ENCODE measurements at regions not wholly inside any gene's neighbourhood (a gene's known extent, or its start where the extent isn't known, plus 50 kb on each side); places are given as distances from the start of the nearest gene placed in this dataset.

GRCh38 chr13:84139561-84140158, 257.4 kb upstream of the SLITRK1 start:
- ChIA-PET CTCF (no interaction called here), POLR2A (no interaction called here)
- no peak overlapping the region for H3K27ac ChIP-seq (ENCODE audit: low read length)
- H3K36me3 Mint-ChIP-seq = no peaks in the 10 kb centered on the region
- H3K36me3 ChIP-seq (ENCODE audit: control insufficient read depth in 2 of 2, extremely low read depth in 1 of 2, insufficient read depth in 1 of 2, low read length in 1 of 2) = no peaks in the 10 kb centered on the region
- no peaks in the 10 kb centered on the region for H3K27me3 Mint-ChIP-seq
- 100% methylated on average over 1 of the region's 2 CpGs for WGBS (ENCODE audit: insufficient coverage)
- peak overlapping the region in 1 of 2 donors; percentile 31 for H3K27ac Mint-ChIP-seq
- ATAC-seq (replicated peaks in 1 of 4) = no peak
- no peaks in the 10 kb centered on the region for H3K27me3 ChIP-seq (replicated peaks in 1 of 2; ENCODE audit: control insufficient read depth in 2 of 2, extremely low read depth in 1 of 2, insufficient read depth in 2 of 2, low read length in 1 of 2)
- DNase-seq = no peak
- H3K4me1 ChIP-seq (ENCODE audit: control insufficient read depth in 1 of 2, extremely low read depth in 1 of 2, insufficient read depth in 2 of 2, low read length in 2 of 2) = peaks cover 9 to 11% of the 10 kb centered on the region in 2 experiments
- H3K4me3 Mint-ChIP-seq = no peak overlapping the region
- peaks cover 32 to 38% (median 35%) of the 10 kb centered on the region in 3 donors for H3K4me1 Mint-ChIP-seq
- H3K9me3 Mint-ChIP-seq = no peaks in the 10 kb centered on the region
- no peak overlapping the region for H3K4me3 ChIP-seq (ENCODE audit: control insufficient read depth in 1 of 2, extremely low read depth in 1 of 2, low read length in 1 of 2)
- H3K9me3 ChIP-seq = no peaks in the 10 kb centered on the region

- DNase-seq (peak in 33 of 35 experiments; percentile 27 to 80 (median 59)), ATAC-seq (replicated peaks in 1 of 4) (peak; percentile 91 to 99 (median 96))
- Mint-ChIP-seq H3K36me3 (no peaks in the 10 kb centered on the region), H3K27ac (peak overlapping the region; percentile 83), H3K4me3 (peak overlapping the region; percentile 45 to 59 (median 56)), H3K27me3 (no peaks in the 10 kb centered on the region), H3K4me1 (peaks cover 32 to 38% (median 35%) of the 10 kb centered on the region in 3 donors), H3K9me3 (no peaks in the 10 kb centered on the region)
- Histone ChIP-seq H3K4me3 (ENCODE audit: control insufficient read depth in 1 of 2, extremely low read depth in 1 of 2, low read length in 1 of 2) (no peak overlapping the region), H3K9me3 (no peaks in the 10 kb centered on the region), H3K27ac (ENCODE audit: low read length) (peak overlapping the region; percentile 80), H3K36me3 (ENCODE audit: control insufficient read depth in 2 of 2, extremely low read depth in 1 of 2, insufficient read depth in 1 of 2, low read length in 1 of 2) (no peaks in the 10 kb centered on the region), H3K27me3 (replicated peaks in 1 of 2; ENCODE audit: control insufficient read depth in 2 of 2, extremely low read depth in 1 of 2, insufficient read depth in 2 of 2, low read length in 1 of 2) (no peaks in the 10 kb centered on the region), H3K4me1 (ENCODE audit: control insufficient read depth in 1 of 2, extremely low read depth in 1 of 2, insufficient read depth in 2 of 2, low read length in 2 of 2) (peaks cover 9 to 11% of the 10 kb centered on the region in 2 experiments)
- ChIA-PET POLR2A (interaction anchor here in 1 of 2 donors (1.1 to 1.2 kb wide), 2 partner anchors 10 to 32 kb away, joined by 3 read pairs; no protein-coding TSS in a partner anchor), CTCF (interaction anchor here in 1 of 2 donors (0.5 to 1.1 kb wide), 2 partner anchors 47 to 84 kb away, joined by 3 read pairs; no protein-coding TSS in a partner anchor)
- WGBS (ENCODE audit: insufficient coverage) = no CpG with 5 or more reads among the region's 2 CpGs
Measured at GRCh38 chr13:84137292-84137691, 255.0 kb upstream of the SLITRK1 start.

- peak in 1 of 4 experiments; percentile 55 for ATAC-seq (replicated peaks in 1 of 4)
- peak overlapping the region; percentile 21 to 59 (median 56) for H3K4me3 Mint-ChIP-seq
- H3K27ac ChIP-seq (ENCODE audit: low read length) = peak overlapping the region; percentile 80
Measured at GRCh38 chr13:84136582-84136981, 254.3 kb upstream of the SLITRK1 start.

GRCh38 chr13:84132491-84132890, 250.2 kb upstream of the SLITRK1 start:
- Mint-ChIP-seq H3K36me3 (no peaks in the 10 kb centered on the region), H3K4me3 (no peak overlapping the region), H3K27me3 (no peaks in the 10 kb centered on the region), H3K9me3 (no peaks in the 10 kb centered on the region), H3K27ac (no peak overlapping the region), H3K4me1 (peaks cover 17 to 21% (median 21%) of the 10 kb centered on the region in 3 donors)
- no peak for DNase-seq
- no peaks in the 10 kb centered on the region for H3K36me3 ChIP-seq (ENCODE audit: control insufficient read depth in 2 of 2, extremely low read depth in 1 of 2, insufficient read depth in 1 of 2, low read length in 1 of 2)
- CTCF ChIA-PET = interaction anchor here in 1 of 2 donors (0.6 kb wide), 1 partner anchor 14 kb away, joined by 4 read pairs; no protein-coding TSS in a partner anchor
- H3K9me3 ChIP-seq = no peaks in the 10 kb centered on the region
- peaks cover 8 to 10% of the 10 kb centered on the region in 2 experiments for H3K4me1 ChIP-seq (ENCODE audit: control insufficient read depth in 1 of 2, extremely low read depth in 1 of 2, insufficient read depth in 2 of 2, low read length in 2 of 2)
- H3K27me3 ChIP-seq (replicated peaks in 1 of 2; ENCODE audit: control insufficient read depth in 2 of 2, extremely low read depth in 1 of 2, insufficient read depth in 2 of 2, low read length in 1 of 2) = peaks cover 0 to 2% of the 10 kb centered on the region in 2 experiments
- H3K27ac ChIP-seq (ENCODE audit: low read length) = no peak overlapping the region
- POLR2A ChIA-PET = interaction anchor here in 1 of 2 donors (0.7 kb wide), 1 partner anchor 342 kb away, joined by 3 read pairs; no protein-coding TSS in a partner anchor
- no peak overlapping the region for H3K4me3 ChIP-seq (ENCODE audit: control insufficient read depth in 1 of 2, extremely low read depth in 1 of 2, low read length in 1 of 2)
- ATAC-seq (replicated peaks in 1 of 4) = no peak

More at GRCh38 chr13:84136582-84136981, 254.3 kb upstream of the SLITRK1 start:
- no peaks in the 10 kb centered on the region for H3K36me3 ChIP-seq (ENCODE audit: control insufficient read depth in 2 of 2, extremely low read depth in 1 of 2, insufficient read depth in 1 of 2, low read length in 1 of 2)
- H3K9me3 ChIP-seq = no peaks in the 10 kb centered on the region
- POLR2A ChIA-PET = interaction anchor here in 1 of 2 donors (1.1 kb wide), 1 partner anchor 10 kb away, joined by 3 read pairs; no protein-coding TSS in a partner anchor
- Mint-ChIP-seq H3K9me3 (no peaks in the 10 kb centered on the region), H3K36me3 (no peaks in the 10 kb centered on the region), H3K27ac (peak overlapping the region; percentile 83), H3K4me1 (peaks cover 32 to 38% (median 35%) of the 10 kb centered on the region in 3 donors), H3K27me3 (no peaks in the 10 kb centered on the region)
- CTCF ChIA-PET = interaction anchor here in 1 of 2 donors (0.5 kb wide), 1 partner anchor 83 kb away, joined by 3 read pairs; no protein-coding TSS in a partner anchor
- no peak overlapping the region for H3K4me3 ChIP-seq (ENCODE audit: control insufficient read depth in 1 of 2, extremely low read depth in 1 of 2, low read length in 1 of 2)
- no peaks in the 10 kb centered on the region for H3K27me3 ChIP-seq (replicated peaks in 1 of 2; ENCODE audit: control insufficient read depth in 2 of 2, extremely low read depth in 1 of 2, insufficient read depth in 2 of 2, low read length in 1 of 2)
- peak in 1 of 35 experiments; percentile 50 for DNase-seq
- 0% methylated on average over 1 of the region's 1 CpG for WGBS (ENCODE audit: insufficient coverage)
- H3K4me1 ChIP-seq (ENCODE audit: control insufficient read depth in 1 of 2, extremely low read depth in 1 of 2, insufficient read depth in 2 of 2, low read length in 2 of 2) = peaks cover 9 to 11% of the 10 kb centered on the region in 2 experiments

- Histone ChIP-seq H3K4me1 (ENCODE audit: control insufficient read depth in 1 of 2, extremely low read depth in 1 of 2, insufficient read depth in 2 of 2, low read length in 2 of 2) (peaks cover 0 to 14% of the 10 kb centered on the region in 2 experiments), H3K4me3 (ENCODE audit: control insufficient read depth in 1 of 2, extremely low read depth in 1 of 2, low read length in 1 of 2) (no peak overlapping the region), H3K36me3 (ENCODE audit: control insufficient read depth in 2 of 2, extremely low read depth in 1 of 2, insufficient read depth in 1 of 2, low read length in 1 of 2) (no peaks in the 10 kb centered on the region), H3K27ac (ENCODE audit: low read length) (no peak overlapping the region), H3K27me3 (replicated peaks in 1 of 2; ENCODE audit: control insufficient read depth in 2 of 2, extremely low read depth in 1 of 2, insufficient read depth in 2 of 2, low read length in 1 of 2) (peaks cover 0 to 2% of the 10 kb centered on the region in 2 experiments), H3K9me3 (no peaks in the 10 kb centered on the region)
- Mint-ChIP-seq H3K36me3 (no peaks in the 10 kb centered on the region), H3K4me3 (no peak overlapping the region), H3K27ac (no peak overlapping the region), H3K27me3 (no peaks in the 10 kb centered on the region), H3K4me1 (peaks cover 5 to 11% (median 8%) of the 10 kb centered on the region in 3 donors), H3K9me3 (no peaks in the 10 kb centered on the region)
- ATAC-seq (replicated peaks in 1 of 4) (no peak), DNase-seq (no peak)
- POLR2A ChIA-PET = no interaction called here
- WGBS (ENCODE audit: insufficient coverage) = no CpG with 5 or more reads among the region's 7 CpGs
- CTCF ChIA-PET = no interaction called here
Measured at GRCh38 chr13:84131249-84131648, 249.0 kb upstream of the SLITRK1 start.

- Mint-ChIP-seq H3K27ac (no peak overlapping the region), H3K4me1 (peaks cover 0 to 6% (median 4%) of the 10 kb centered on the region in 3 donors), H3K27me3 (no peaks in the 10 kb centered on the region), H3K4me3 (no peak overlapping the region), H3K9me3 (no peaks in the 10 kb centered on the region), H3K36me3 (no peaks in the 10 kb centered on the region)
- no peaks in the 10 kb centered on the region for H3K36me3 ChIP-seq (ENCODE audit: control insufficient read depth in 2 of 2, extremely low read depth in 1 of 2, insufficient read depth in 1 of 2, low read length in 1 of 2)
- ATAC-seq (replicated peaks in 1 of 4) (no peak), DNase-seq (no peak)
- no CpG with 5 or more reads among the region's 1 CpG for WGBS (ENCODE audit: insufficient coverage)
- CTCF ChIA-PET = no interaction called here
- no peaks in the 10 kb centered on the region for H3K9me3 ChIP-seq
- peaks cover 0 to 2% of the 10 kb centered on the region in 2 experiments for H3K27me3 ChIP-seq (replicated peaks in 1 of 2; ENCODE audit: control insufficient read depth in 2 of 2, extremely low read depth in 1 of 2, insufficient read depth in 2 of 2, low read length in 1 of 2)
- peaks cover 0 to 11% of the 10 kb centered on the region in 2 experiments for H3K4me1 ChIP-seq (ENCODE audit: control insufficient read depth in 1 of 2, extremely low read depth in 1 of 2, insufficient read depth in 2 of 2, low read length in 2 of 2)
- H3K4me3 ChIP-seq (ENCODE audit: control insufficient read depth in 1 of 2, extremely low read depth in 1 of 2, low read length in 1 of 2) = no peak overlapping the region
- POLR2A ChIA-PET = no interaction called here
- H3K27ac ChIP-seq (ENCODE audit: low read length) = no peak overlapping the region
Measured at GRCh38 chr13:84130495-84131114, 248.3 kb upstream of the SLITRK1 start.
